Right lobe of liver (tissue), 6 donors: ENCODE measurements at regions not wholly inside any gene's neighbourhood (a gene's known extent, or its start where the extent isn't known, plus 50 kb on each side); places are given as distances from the start of the nearest gene placed in this dataset.
"Not testable (repeated sequence)": the region's sequence is repeated elsewhere in the genome, so short reads cannot be mapped to it uniquely, and the experiment has no call there.

ENCODE experiments used
- ATAC-seq, 4 donors: fragments of 200-7000 bp; cut with Tn5 transposase; one replicate each; pipeline ENCODE4 v1.9.1; 2020; ENCODE audit warnings: mild to moderate bottlenecking in 4 of 4, moderate library complexity in 4 of 4
- DNase-seq, 3 donors: peaks; one replicate each; pipeline ENCODE4 v3.0.0-alpha.2; 2020
- H3K27ac ChIP-seq, 3 donors: fragments of 200-600 bp; one replicate each; pipeline ENCODE4 v1.8.0; 2022
- H3K27me3 ChIP-seq, 2 donors: fragments of 200-600 bp; one replicate each; pipeline ENCODE4 v1.8.0; 2022
- H3K36me3 ChIP-seq, 4 donors: fragments of 200-600 bp; sonication (generic) in 1 of 4; one replicate each; pipeline versions ENCODE4 v1.5.1 to v1.8.0; 2017 to 2022; ENCODE audit warnings: control low read depth in 1 of 4
- H3K4me1 ChIP-seq, 4 donors: fragments of 200-600 bp; sonication (generic) in 1 of 4; one replicate each; pipeline versions ENCODE4 v1.5.1 to v1.8.0; 2017 to 2022; ENCODE audit warnings: control low read depth in 1 of 4
- H3K4me3 ChIP-seq, 3 donors: fragments of 200-600 bp; one replicate each; pipeline ENCODE4 v1.8.0; 2022
- H3K9me3 ChIP-seq, 4 donors: fragments of 200-600 bp; sonication (generic) in 1 of 4; one replicate each; pipeline versions ENCODE4 v1.5.1 to v1.8.0; 2017 to 2022; ENCODE audit warnings: control low read depth in 1 of 4
- CTCF ChIP-seq, 4 donors: fragments of 200-600 bp in 3 of 4; fragments of 450-650 bp in 1 of 4; IDR thresholded peaks; one replicate each; pipeline versions ENCODE4 v1.5.1 to v1.8.0; 2016 to 2022; ENCODE audit warnings: antibody characterized with exemption in 4 of 4, mild to moderate bottlenecking in 2 of 4
- POLR2A ChIP-seq: fragments of 450-650 bp; IDR thresholded peaks from one replicate; pipeline ENCODE4 v1.6.1; 2017; ENCODE audit warnings: antibody characterized with exemption, mild to moderate bottlenecking
- WGBS: methylation state at CpG from one replicate; pipeline ENCODE4 v1.1.6; 2018; ENCODE audit warnings: low coverage, low lambda C conversion rate; ENCODE audit not compliant: insufficient coverage; ENCODE audit errors: missing lambda C conversion rate; 5-methylcytosine and 5-hydroxymethylcytosine counted together
- intact Hi-C, 2 donors: fragments of 100-400 bp; cut with DNase I; formaldehyde crosslinking; loops; one replicate each; pipeline versions ENCODE4 v1.11.2 to v1.14.1; 2022
- donor health status: DM: no; HTN: yes; CAD: no.
- donor health status: DM: no; HTN: no; CAD: no.
- donor health status: DM: no; HTN: no; CAD: no.
- donor health status: DM: no; HTN: yes; CAD: no.
- donor health status: DM: no; HTN: yes; CAD: no.

- ATAC-seq (no peak), DNase-seq (no peak)
- intact Hi-C loops = loop anchor here (5.0 to 10.0 kb wide), 2 partner anchors 200 to 473 kb away; no protein-coding TSS in a partner anchor
- Histone ChIP-seq H3K9me3 (no peaks in the 10 kb centered on the region), H3K27me3 (no peaks in the 10 kb centered on the region), H3K36me3 (no peaks in the 10 kb centered on the region), H3K4me3 (no peak overlapping the region), H3K27ac (no peak overlapping the region), H3K4me1 (no peaks in the 10 kb centered on the region)
- TF ChIP-seq CTCF (IDR thresholded peaks at IDR 0.05) (no peak), POLR2A (no peak)
- 39% methylated on average over 3 of the region's 3 CpGs for WGBS
These were observed 80.3 kb upstream of the PWP1 start for GRCh38 chr12:107605293-107605692.

GRCh38 chr12:107607464-107608392, 77.9 kb upstream of the PWP1 start:
- no peaks in the 10 kb centered on the region for H3K36me3 ChIP-seq
- ATAC-seq = peak; percentile 84 to 94 (median 89)
- 8% methylated on average over 15 of the region's 21 CpGs for WGBS
- intact Hi-C loops = loop anchor here (5.0 to 10.0 kb wide), 2 partner anchors 203 to 475 kb away; no protein-coding TSS in a partner anchor
- no peaks in the 10 kb centered on the region for H3K4me1 ChIP-seq
- H3K27ac ChIP-seq = no peak overlapping the region
- H3K9me3 ChIP-seq = no peaks in the 10 kb centered on the region
- DNase-seq = peak; percentile 83 to 85 (median 84)
- H3K4me3 ChIP-seq = no peak overlapping the region
- TF ChIP-seq POLR2A (no peak), CTCF (IDR thresholded peaks at IDR 0.05) (peak; percentile 87 to 95 (median 92))
- no peaks in the 10 kb centered on the region for H3K27me3 ChIP-seq

DNA sequence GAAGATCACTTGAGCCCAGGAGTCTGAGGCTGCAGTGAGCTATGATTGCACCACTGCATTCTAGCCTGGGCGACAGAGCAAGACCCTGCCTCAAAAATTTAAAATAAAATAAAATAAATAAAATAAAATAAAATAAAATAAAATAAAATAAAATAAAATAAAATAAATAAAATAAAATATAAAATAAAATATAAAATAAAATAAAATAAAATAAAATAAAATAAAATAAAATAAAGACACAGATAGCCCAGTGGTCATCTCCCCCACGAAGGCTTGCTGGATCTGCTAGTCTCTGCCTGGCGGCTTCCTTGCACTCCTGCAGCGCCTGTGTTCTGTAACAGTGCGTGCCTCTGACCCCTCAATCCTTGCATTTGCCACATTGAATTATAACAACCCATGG, 76.8 kb upstream of the PWP1 start:
- not testable (repeated sequence) for H3K4me1 ChIP-seq, H3K36me3 ChIP-seq, DNase-seq, H3K4me3 ChIP-seq, H3K9me3 ChIP-seq, ATAC-seq, H3K27ac ChIP-seq, H3K27me3 ChIP-seq
- intact Hi-C loops = loop anchor here (5.0 to 10.0 kb wide), 2 partner anchors 204 to 476 kb away; no protein-coding TSS in a partner anchor
- 81% methylated on average over 5 of the region's 5 CpGs for WGBS

GRCh38 chr12:107610021-107610859, 75.4 kb upstream of the PWP1 start:
- Histone ChIP-seq H3K4me1 (no peaks in the 10 kb centered on the region), H3K27me3 (no peaks in the 10 kb centered on the region), H3K27ac (no peak overlapping the region), H3K36me3 (no peaks in the 10 kb centered on the region), H3K9me3 (no peaks in the 10 kb centered on the region), H3K4me3 (no peak overlapping the region)
- ATAC-seq (peak; percentile 36 to 59 (median 52)), DNase-seq (peak in 1 of 3 donors; percentile 35)
- intact Hi-C loops = no loop called here
- 30% methylated on average over 8 of the region's 20 CpGs for WGBS
- TF ChIP-seq CTCF (IDR thresholded peaks at IDR 0.05) (peak; percentile 17 to 64 (median 60)), POLR2A (no peak)
